ENCODE measurements at regions not wholly inside any gene's neighbourhood (a gene's known extent, or its start where the extent isn't known, plus 50 kb on each side); places are given as distances from the start of the nearest gene placed in this dataset.

GRCh38 chr15:39495871-39496840 lies 84.7 kb upstream of the THBS1 start:
- FAIRE-seq: no peak

- FAIRE-seq: no peak
Observed at GRCh38 chr15:39497016-39497758, 83.7 kb upstream of the THBS1 start.

GRCh38 chr15:39497759-39498565 lies 82.9 kb upstream of the THBS1 start:
- FAIRE-seq: no peak

- no peak for FAIRE-seq
Observed at GRCh38 chr15:39498629-39499028, 82.2 kb upstream of the THBS1 start.

- FAIRE-seq: no peak
Observed at GRCh38 chr15:39499042-39499441, 81.8 kb upstream of the THBS1 start.

GRCh38 chr15:39499681-39500080 lies 81.2 kb upstream of the THBS1 start:
- FAIRE-seq: no peak

- FAIRE-seq: no peak
Observed at GRCh38 chr15:39501366-39502081, 79.4 kb upstream of the THBS1 start.

GRCh38 chr15:39502082-39502447 lies 78.8 kb upstream of the THBS1 start:
- FAIRE-seq: no peak

GRCh38 chr15:39502611-39503195 lies 78.2 kb upstream of the THBS1 start:
- no peak for FAIRE-seq

- FAIRE-seq: no peak
Observed at GRCh38 chr15:39503526-39503925, 77.4 kb upstream of the THBS1 start.

GRCh38 chr15:39504808-39505207 lies 76.1 kb upstream of the THBS1 start:
- no peak for FAIRE-seq

- no peak for FAIRE-seq
Observed at GRCh38 chr15:39506146-39506545, 74.7 kb upstream of the THBS1 start.

- FAIRE-seq: no peak
Observed at GRCh38 chr15:39508536-39508935, 72.3 kb upstream of the THBS1 start.

- no peak for FAIRE-seq
Observed at GRCh38 chr15:39510001-39510701, 70.7 kb upstream of the THBS1 start.

- FAIRE-seq: no peak
Observed at GRCh38 chr15:39511000-39511915, 69.6 kb upstream of the THBS1 start.

GRCh38 chr15:39511916-39512260 lies 69.0 kb upstream of the THBS1 start:
- FAIRE-seq: no peak

GRCh38 chr15:39512643-39513042 lies 68.2 kb upstream of the THBS1 start:
- FAIRE-seq: no peak

GRCh38 chr15:39513936-39514335 lies 66.9 kb upstream of the THBS1 start:
- no peak for FAIRE-seq

- FAIRE-seq: no peak
Observed at GRCh38 chr15:39514933-39515332, 65.9 kb upstream of the THBS1 start.

- FAIRE-seq: no peak
Observed at GRCh38 chr15:39515765-39516164, 65.1 kb upstream of the THBS1 start.
